ENCODE measurements at regions not wholly inside any gene's neighbourhood (a gene's known extent, or its start where the extent isn't known, plus 50 kb on each side); places are given as distances from the start of the nearest gene placed in this dataset.
"Not testable (repeated sequence)": the region's sequence is repeated elsewhere in the genome, so short reads cannot be mapped to it uniquely, and the experiment has no call there.

GRCh38 chr5:86671536-86671935, 53.8 kb downstream of the COX7C start:
- no peak for DNase-seq (ENCODE audit: low read depth in 2 of 2)

- no peak for DNase-seq (ENCODE audit: low read depth in 2 of 2)
Measured at GRCh38 chr5:86674069-86674468, 56.3 kb downstream of the COX7C start.

- DNase-seq (ENCODE audit: low read depth in 2 of 2) = no peak
Measured at GRCh38 chr5:86675311-86675710, 57.6 kb downstream of the COX7C start.

GRCh38 chr5:86679529-86679928, 61.8 kb downstream of the COX7C start:
- DNase-seq (ENCODE audit: low read depth in 2 of 2) = no peak

GRCh38 chr5:86679949-86680348, 62.2 kb downstream of the COX7C start:
- no peak for DNase-seq (ENCODE audit: low read depth in 2 of 2)

GRCh38 chr5:86684222-86684621, 66.5 kb downstream of the COX7C start:
- no peak for DNase-seq (ENCODE audit: low read depth in 2 of 2)

- DNase-seq (ENCODE audit: low read depth in 2 of 2) = no peak
Measured at GRCh38 chr5:86686046-86686445, 68.3 kb downstream of the COX7C start.

- DNase-seq (ENCODE audit: low read depth in 2 of 2) = no peak
Measured at GRCh38 chr5:86688406-86688805, 70.7 kb downstream of the COX7C start.

GRCh38 chr5:86689103-86689729, 71.5 kb downstream of the COX7C start:
- no peak for DNase-seq (ENCODE audit: low read depth in 2 of 2)

- DNase-seq (ENCODE audit: low read depth in 2 of 2) = no peak
Measured at GRCh38 chr5:86709157-86709881, 91.6 kb downstream of the COX7C start.

- no peak for DNase-seq (ENCODE audit: low read depth in 2 of 2)
Measured at GRCh38 chr5:86716121-86716520, 98.4 kb downstream of the COX7C start.

GRCh38 chr5:86731319-86732117, 113.8 kb downstream of the COX7C start:
- DNase-seq (ENCODE audit: low read depth in 2 of 2) = not testable (repeated sequence)

- no peak for DNase-seq (ENCODE audit: low read depth in 2 of 2)
Measured at GRCh38 chr5:86735370-86735769, 117.6 kb downstream of the COX7C start.

- no peak for DNase-seq (ENCODE audit: low read depth in 2 of 2)
Measured at GRCh38 chr5:86737579-86737978, 119.8 kb downstream of the COX7C start.

GRCh38 chr5:86748538-86749105, 130.9 kb downstream of the COX7C start:
- no peak for DNase-seq (ENCODE audit: low read depth in 2 of 2)

GRCh38 chr5:86749841-86750240, 132.1 kb downstream of the COX7C start:
- no peak for DNase-seq (ENCODE audit: low read depth in 2 of 2)

GRCh38 chr5:86756839-86757238, 139.1 kb downstream of the COX7C start:
- no peak for DNase-seq (ENCODE audit: low read depth in 2 of 2)

- no peak for DNase-seq (ENCODE audit: low read depth in 2 of 2)
Measured at GRCh38 chr5:86757824-86758223, 140.1 kb downstream of the COX7C start.

- DNase-seq (ENCODE audit: low read depth in 2 of 2) = no peak
Measured at GRCh38 chr5:86760661-86761060, 142.9 kb downstream of the COX7C start.

GRCh38 chr5:86763929-86764328, 146.2 kb downstream of the COX7C start:
- no peak for DNase-seq (ENCODE audit: low read depth in 2 of 2)

GRCh38 chr5:86765778-86766502, 148.2 kb downstream of the COX7C start:
- DNase-seq (ENCODE audit: low read depth in 2 of 2) = no peak

GRCh38 chr5:86768699-86769202, 151.0 kb downstream of the COX7C start:
- DNase-seq (ENCODE audit: low read depth in 2 of 2) = no peak

Data from stimulated activated CD8-positive, alpha-beta memory T cell treated with anti-CD3 and anti-CD28 coated beads, Interleukin-7, amount 100 ng/mL, for 1 hour (primary cell).